ENCODE measurements at regions not wholly inside any gene's neighbourhood (a gene's known extent, or its start where the extent isn't known, plus 50 kb on each side); places are given as distances from the start of the nearest gene placed in this dataset.

DNA sequence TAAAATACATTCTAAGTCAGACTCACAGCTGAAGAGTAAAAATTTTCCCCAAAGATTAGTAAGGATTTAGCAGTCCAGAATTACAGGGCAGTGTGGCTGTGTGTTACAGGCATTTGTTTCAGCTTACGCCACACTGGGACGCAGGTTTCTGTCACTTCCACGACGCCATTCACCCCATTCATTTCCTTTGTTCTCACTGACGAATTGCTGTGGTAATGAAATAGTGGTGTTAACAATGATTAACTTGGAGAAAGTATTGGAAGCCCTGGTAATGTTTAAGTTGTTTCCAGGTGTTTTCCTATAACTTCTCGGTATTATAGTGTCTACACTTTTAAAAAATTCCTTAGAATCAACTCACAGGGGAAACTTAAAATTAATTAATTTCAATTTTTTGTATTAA lies 370.9 kb downstream of the SH2D4B start:
- TF ChIP-seq, protein P1, sequence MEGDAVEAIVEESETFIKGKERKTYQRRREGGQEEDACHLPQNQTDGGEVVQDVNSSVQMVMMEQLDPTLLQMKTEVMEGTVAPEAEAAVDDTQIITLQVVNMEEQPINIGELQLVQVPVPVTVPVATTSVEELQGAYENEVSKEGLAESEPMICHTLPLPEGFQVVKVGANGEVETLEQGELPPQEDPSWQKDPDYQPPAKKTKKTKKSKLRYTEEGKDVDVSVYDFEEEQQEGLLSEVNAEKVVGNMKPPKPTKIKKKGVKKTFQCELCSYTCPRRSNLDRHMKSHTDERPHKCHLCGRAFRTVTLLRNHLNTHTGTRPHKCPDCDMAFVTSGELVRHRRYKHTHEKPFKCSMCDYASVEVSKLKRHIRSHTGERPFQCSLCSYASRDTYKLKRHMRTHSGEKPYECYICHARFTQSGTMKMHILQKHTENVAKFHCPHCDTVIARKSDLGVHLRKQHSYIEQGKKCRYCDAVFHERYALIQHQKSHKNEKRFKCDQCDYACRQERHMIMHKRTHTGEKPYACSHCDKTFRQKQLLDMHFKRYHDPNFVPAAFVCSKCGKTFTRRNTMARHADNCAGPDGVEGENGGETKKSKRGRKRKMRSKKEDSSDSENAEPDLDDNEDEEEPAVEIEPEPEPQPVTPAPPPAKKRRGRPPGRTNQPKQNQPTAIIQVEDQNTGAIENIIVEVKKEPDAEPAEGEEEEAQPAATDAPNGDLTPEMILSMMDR (conservative IDR thresholded peaks at IDR 0.05; ENCODE audit: low read length), result no peak
- TF ChIP-seq EZH2phosphoT487 (IDR thresholded peaks at IDR 0.05; ENCODE audit: borderline replicate concordance, low read depth, low read length), result no peak

Data from OCI-LY7 (cell line).